Naive thymus-derived CD4-positive, alpha-beta T cell (primary cell): ENCODE measurements at regions not wholly inside any gene's neighbourhood (a gene's known extent, or its start where the extent isn't known, plus 50 kb on each side); places are given as distances from the start of the nearest gene placed in this dataset.
"Not testable (repeated sequence)": the region's sequence is repeated elsewhere in the genome, so short reads cannot be mapped to it uniquely, and the experiment has no call there.

Experiments
- ATAC-seq: fragments of 150-1000 bp; cut with Tn5 transposase; 2 replicates; pipeline ENCODE4 v1.10.0; 2021; ENCODE audit warnings: mild to moderate bottlenecking, moderate library complexity
- CTCF ChIA-PET: fragments of 350-600 bp; sonication (Branson Sonifier 250); formaldehyde crosslinking; loops from one replicate; lab custom pipeline; 2021; ENCODE audit warnings: antibody characterized with exemption; lab: Charles Lee
- POLR2A ChIA-PET: fragments of 350-600 bp; sonication (Branson Sonifier 250); formaldehyde crosslinking; loops from one replicate; lab custom pipeline; 2021; ENCODE audit warnings: antibody characterized with exemption, inconsistent platforms; lab: Charles Lee
- DNase-seq, 9 donors: peaks; one replicate each; pipeline versions ENCODE4 v3.0.0 to v3.0.0-alpha.2; 2020 to 2022; ENCODE audit warnings: mixed read lengths in 1 of 9
- H3K27ac ChIP-seq: one replicate; pipeline ENCODE4 v1.7.0; 2013; ENCODE audit warnings: mild to moderate bottlenecking, low read depth, low read length, moderate library complexity
- H3K27me3 ChIP-seq, 2 donors: one replicate each; pipeline ENCODE4 v1.7.0; 2013; ENCODE audit warnings: low read length in 2 of 2, mild to moderate bottlenecking in 2 of 2, moderate library complexity in 2 of 2; ENCODE audit not compliant: control insufficient read depth in 2 of 2, insufficient read depth in 2 of 2
- H3K36me3 ChIP-seq, 3 experiments: 1 replicate in 2 of 3; 2 replicates in 1 of 3; pipeline ENCODE4 v1.7.0; 2013; ENCODE audit warnings: low read length in 3 of 3, mild to moderate bottlenecking in 3 of 3, moderate library complexity in 1 of 3; ENCODE audit not compliant: insufficient read depth in 3 of 3, control insufficient read depth in 2 of 3
- H3K4me1 ChIP-seq, 2 donors: one replicate each; pipeline ENCODE4 v1.7.0; 2013; ENCODE audit warnings: low read length in 2 of 2, mild to moderate bottlenecking in 2 of 2, moderate library complexity in 1 of 2; ENCODE audit not compliant: control insufficient read depth in 2 of 2, insufficient read depth in 2 of 2
- H3K4me3 ChIP-seq: 2 replicates; pipeline ENCODE4 v1.7.0; 2013; ENCODE audit warnings: mild to moderate bottlenecking, low read length
- H3K9me3 ChIP-seq, 3 experiments: 1 replicate in 2 of 3; 2 replicates in 1 of 3; pipeline ENCODE4 v1.7.0; 2013; ENCODE audit warnings: low read length in 3 of 3; ENCODE audit not compliant: control insufficient read depth in 2 of 3
- H3K27ac Mint-ChIP-seq, 9 donors: one replicate each; pipeline ENCODE4 v1.8.0; 2020 to 2022; ENCODE audit warnings: mixed read lengths in 9 of 9, mild to moderate bottlenecking in 8 of 9, moderate library complexity in 5 of 9, inconsistent platforms in 2 of 9
- H3K27me3 Mint-ChIP-seq, 5 donors: one replicate each; pipeline ENCODE4 v1.8.0; 2021 to 2022; ENCODE audit warnings: mixed read lengths in 5 of 5, mild to moderate bottlenecking in 1 of 5
- H3K36me3 Mint-ChIP-seq, 5 donors: one replicate each; pipeline ENCODE4 v1.8.0; 2020 to 2022; ENCODE audit warnings: mixed read lengths in 5 of 5, mild to moderate bottlenecking in 3 of 5, inconsistent platforms in 1 of 5
- H3K4me1 Mint-ChIP-seq, 7 donors: one replicate each; pipeline ENCODE4 v1.8.0; 2020 to 2022; ENCODE audit warnings: mixed read lengths in 7 of 7, mild to moderate bottlenecking in 3 of 7, inconsistent platforms in 1 of 7
- H3K4me3 Mint-ChIP-seq, 10 donors: one replicate each; pipeline ENCODE4 v1.8.0; 2020 to 2022; ENCODE audit warnings: mild to moderate bottlenecking in 10 of 10, mixed read lengths in 10 of 10, moderate library complexity in 6 of 10, inconsistent platforms in 2 of 10
- H3K9me3 Mint-ChIP-seq, 11 donors: one replicate each; pipeline ENCODE4 v1.8.0; 2020 to 2022; ENCODE audit warnings: mixed read lengths in 11 of 11, mild to moderate bottlenecking in 4 of 11, inconsistent platforms in 1 of 11, moderate library complexity in 1 of 11
- intact Hi-C, 2 donors: fragments of 100-400 bp; cut with micrococcal nuclease; formaldehyde crosslinking; loops; one replicate each; pipeline ENCODE4 v1.15.1; 2023

- ATAC-seq, H3K36me3 ChIP-seq, POLR2A ChIA-PET, CTCF ChIA-PET, H3K4me3 Mint-ChIP-seq, intact Hi-C loops, H3K9me3 ChIP-seq, H3K4me1 ChIP-seq, H3K27ac Mint-ChIP-seq, H3K4me1 Mint-ChIP-seq, H3K4me3 ChIP-seq, H3K27ac ChIP-seq, H3K27me3 ChIP-seq, H3K27me3 Mint-ChIP-seq, H3K36me3 Mint-ChIP-seq, H3K9me3 Mint-ChIP-seq, DNase-seq: not testable (repeated sequence)
Observed at GRCh38 chr3:91442483-91442882, 2335.1 kb downstream of the EPHA3 start.

GRCh38 chr3:91448379-91448778, 2341.0 kb downstream of the EPHA3 start:
- H3K27me3 Mint-ChIP-seq, H3K27ac ChIP-seq, POLR2A ChIA-PET, H3K36me3 Mint-ChIP-seq, DNase-seq, H3K4me1 ChIP-seq, CTCF ChIA-PET, H3K9me3 ChIP-seq, H3K4me3 Mint-ChIP-seq, H3K27ac Mint-ChIP-seq, H3K4me1 Mint-ChIP-seq, ATAC-seq, H3K36me3 ChIP-seq, intact Hi-C loops, H3K27me3 ChIP-seq, H3K4me3 ChIP-seq: not testable (repeated sequence)
- H3K9me3 Mint-ChIP-seq, result peaks cover 0 to 10% (median 0%) of the 10 kb centered on the region in 11 donors

GRCh38 chr3:91466517-91466916, 2359.1 kb downstream of the EPHA3 start:
- ATAC-seq, H3K9me3 Mint-ChIP-seq, H3K4me3 ChIP-seq, H3K36me3 ChIP-seq, H3K27ac Mint-ChIP-seq, H3K27me3 ChIP-seq, DNase-seq, intact Hi-C loops, H3K36me3 Mint-ChIP-seq, H3K27ac ChIP-seq, H3K9me3 ChIP-seq, H3K4me1 Mint-ChIP-seq, POLR2A ChIA-PET, H3K4me3 Mint-ChIP-seq, H3K27me3 Mint-ChIP-seq, CTCF ChIA-PET, H3K4me1 ChIP-seq: not testable (repeated sequence)

GRCh38 chr3:91469251-91469650, 2361.8 kb downstream of the EPHA3 start:
- H3K36me3 Mint-ChIP-seq, H3K27ac Mint-ChIP-seq, H3K36me3 ChIP-seq, H3K4me1 Mint-ChIP-seq, H3K4me1 ChIP-seq, POLR2A ChIA-PET, H3K9me3 ChIP-seq, H3K27me3 Mint-ChIP-seq, H3K27ac ChIP-seq, H3K27me3 ChIP-seq, ATAC-seq, CTCF ChIA-PET, H3K4me3 Mint-ChIP-seq, intact Hi-C loops, H3K9me3 Mint-ChIP-seq, DNase-seq, H3K4me3 ChIP-seq: not testable (repeated sequence)

- H3K9me3 ChIP-seq, H3K4me1 ChIP-seq, H3K4me3 Mint-ChIP-seq, ATAC-seq, H3K27ac Mint-ChIP-seq, intact Hi-C loops, DNase-seq, H3K4me3 ChIP-seq, H3K27me3 Mint-ChIP-seq, H3K27me3 ChIP-seq, H3K4me1 Mint-ChIP-seq, POLR2A ChIA-PET, H3K36me3 Mint-ChIP-seq, H3K27ac ChIP-seq, CTCF ChIA-PET, H3K36me3 ChIP-seq: not testable (repeated sequence)
- peaks cover 1 to 14% (median 5%) of the 10 kb centered on the region in 11 donors for H3K9me3 Mint-ChIP-seq
Observed at GRCh38 chr3:91485026-91485425, 2377.6 kb downstream of the EPHA3 start.

- H3K4me1 ChIP-seq, DNase-seq, H3K27me3 Mint-ChIP-seq, CTCF ChIA-PET, H3K9me3 ChIP-seq, H3K27ac ChIP-seq, intact Hi-C loops, H3K4me1 Mint-ChIP-seq, H3K4me3 Mint-ChIP-seq, POLR2A ChIA-PET, H3K27me3 ChIP-seq, ATAC-seq, H3K27ac Mint-ChIP-seq, H3K36me3 Mint-ChIP-seq, H3K36me3 ChIP-seq, H3K4me3 ChIP-seq: not testable (repeated sequence)
- peaks cover 1 to 14% (median 5%) of the 10 kb centered on the region in 11 donors for H3K9me3 Mint-ChIP-seq
Observed at GRCh38 chr3:91485891-91486290, 2378.5 kb downstream of the EPHA3 start.

- H3K27ac Mint-ChIP-seq, H3K4me3 Mint-ChIP-seq, H3K36me3 Mint-ChIP-seq, H3K27ac ChIP-seq, intact Hi-C loops, DNase-seq, H3K27me3 ChIP-seq, H3K9me3 ChIP-seq, H3K4me1 Mint-ChIP-seq, ATAC-seq, H3K4me1 ChIP-seq, H3K27me3 Mint-ChIP-seq, H3K36me3 ChIP-seq, CTCF ChIA-PET, POLR2A ChIA-PET, H3K4me3 ChIP-seq: not testable (repeated sequence)
- peaks cover 1 to 17% (median 7%) of the 10 kb centered on the region in 11 donors for H3K9me3 Mint-ChIP-seq
Observed at GRCh38 chr3:91497712-91498111, 2390.3 kb downstream of the EPHA3 start.
